ENCODE measurements at regions not wholly inside any gene's neighbourhood (a gene's known extent, or its start where the extent isn't known, plus 50 kb on each side); places are given as distances from the start of the nearest gene placed in this dataset.
"Not testable (repeated sequence)": the region's sequence is repeated elsewhere in the genome, so short reads cannot be mapped to it uniquely, and the experiment has no call there.

GRCh38 chrX:74180716-74181115, 123.3 kb upstream of the ZCCHC13 start:
- DNase-seq (ENCODE audit: low read depth) = no peak

- no peak for DNase-seq (ENCODE audit: low read depth)
Measured at GRCh38 chrX:74179990-74180389, 124.0 kb upstream of the ZCCHC13 start.

GRCh38 chrX:74179499-74179898, 124.5 kb upstream of the ZCCHC13 start:
- DNase-seq (ENCODE audit: low read depth) = no peak

- DNase-seq (ENCODE audit: low read depth) = no peak
Measured at GRCh38 chrX:74179071-74179470, 124.9 kb upstream of the ZCCHC13 start.

- DNase-seq (ENCODE audit: low read depth) = no peak
Measured at GRCh38 chrX:74178536-74178935, 125.4 kb upstream of the ZCCHC13 start.

- no peak for DNase-seq (ENCODE audit: low read depth)
Measured at GRCh38 chrX:74171465-74171864, 132.5 kb upstream of the ZCCHC13 start.

GRCh38 chrX:74162199-74162598, 141.8 kb upstream of the ZCCHC13 start:
- DNase-seq (ENCODE audit: low read depth) = no peak

GRCh38 chrX:74160816-74161215, 143.2 kb upstream of the ZCCHC13 start:
- no peak for DNase-seq (ENCODE audit: low read depth)

- DNase-seq (ENCODE audit: low read depth) = no peak
Measured at GRCh38 chrX:74160358-74160757, 143.6 kb upstream of the ZCCHC13 start.

GRCh38 chrX:74147439-74147838, 156.5 kb upstream of the ZCCHC13 start:
- no peak for DNase-seq (ENCODE audit: low read depth)

- DNase-seq (ENCODE audit: low read depth) = no peak
Measured at GRCh38 chrX:74138943-74139342, 165.0 kb upstream of the ZCCHC13 start.

GRCh38 chrX:74133156-74133796, 170.7 kb upstream of the ZCCHC13 start:
- DNase-seq (ENCODE audit: low read depth) = no peak

- DNase-seq (ENCODE audit: low read depth) = no peak
Measured at GRCh38 chrX:74132280-74132679, 171.7 kb upstream of the ZCCHC13 start.

GRCh38 chrX:74119016-74119910, 184.7 kb upstream of the ZCCHC13 start:
- no peak for DNase-seq (ENCODE audit: low read depth)

- no peak for DNase-seq (ENCODE audit: low read depth)
Measured at GRCh38 chrX:74117962-74118902, 185.7 kb upstream of the ZCCHC13 start.

GRCh38 chrX:74111245-74111644, 192.7 kb upstream of the ZCCHC13 start:
- no peak for DNase-seq (ENCODE audit: low read depth)

- no peak for DNase-seq (ENCODE audit: low read depth)
Measured at GRCh38 chrX:74107666-74108065, 196.3 kb upstream of the ZCCHC13 start.

GRCh38 chrX:74104356-74105015, 199.5 kb upstream of the ZCCHC13 start:
- DNase-seq (ENCODE audit: low read depth) = no peak

GRCh38 chrX:74098407-74098806, 205.6 kb upstream of the ZCCHC13 start:
- DNase-seq (ENCODE audit: low read depth) = not testable (repeated sequence)

GRCh38 chrX:74090049-74090448, 213.9 kb upstream of the ZCCHC13 start:
- DNase-seq (ENCODE audit: low read depth) = no peak

- no peak for DNase-seq (ENCODE audit: low read depth)
Measured at GRCh38 chrX:74085642-74086236, 218.2 kb upstream of the ZCCHC13 start.

Data from activated T-cell treated with anti-CD3 and anti-CD28 coated beads for 1 hour (primary cell).